Erythroblast (primary cell): ENCODE measurements at regions not wholly inside any gene's neighbourhood (a gene's known extent, or its start where the extent isn't known, plus 50 kb on each side); places are given as distances from the start of the nearest gene placed in this dataset.

ENCODE experiments used
- GATA1 ChIP-seq: IDR thresholded peaks from 2 replicates; pipeline ENCODE4 v1.6.1; 2011; ENCODE audit warnings: low read depth, mild to moderate bottlenecking, control low read depth, low read length, moderate library complexity
- POLR2A ChIP-seq: IDR thresholded peaks from 2 replicates; pipeline ENCODE4 v1.6.1; 2011; ENCODE audit warnings: mild to moderate bottlenecking, low read length

DNA sequence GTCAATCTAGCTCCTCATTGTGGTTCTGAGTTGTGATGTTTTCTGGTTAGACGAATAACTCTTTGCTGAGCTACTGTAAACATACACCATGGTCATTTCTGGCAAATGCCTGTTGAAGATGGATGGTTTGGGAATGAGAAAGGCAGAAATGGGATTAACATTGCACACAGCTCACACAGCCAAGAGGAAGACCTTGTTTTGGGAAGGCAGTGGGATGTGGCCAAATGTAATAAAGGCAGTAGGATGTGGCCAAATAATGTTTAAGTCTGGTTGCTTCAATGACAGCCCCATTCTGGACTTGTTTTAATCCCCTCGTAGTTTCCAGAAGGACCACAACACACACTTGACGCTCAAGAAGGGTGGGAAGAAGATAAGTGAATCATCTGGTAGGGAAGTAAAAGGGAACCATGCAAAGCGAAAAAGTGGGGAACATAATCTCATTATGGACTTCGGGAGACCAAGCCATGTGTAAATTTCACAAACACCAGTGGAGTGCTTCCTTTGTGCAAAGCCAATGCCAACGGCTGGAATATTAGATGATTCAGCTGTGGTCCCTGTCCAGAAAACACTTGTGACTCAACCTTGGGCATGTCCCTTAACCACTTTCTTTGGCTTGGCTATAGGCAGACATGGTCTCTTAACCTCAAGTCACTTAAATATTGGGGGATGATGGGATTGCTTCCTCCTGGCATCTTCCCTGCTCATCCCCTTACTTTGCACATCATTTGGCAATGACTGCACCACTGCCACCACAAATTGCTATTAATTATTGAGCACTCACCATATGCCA lies 284.4 kb upstream of the CRY1 start:
- TF ChIP-seq POLR2A (no peak), GATA1 (no peak)
